T-helper 2 cell treated with Interferon-gamma antibody and Interleukin-4, amounts not matched to agents 5 μg/mL and 100 μg/mL, for 36 hours (primary cell): ENCODE measurements at regions not wholly inside any gene's neighbourhood (a gene's known extent, or its start where the extent isn't known, plus 50 kb on each side); places are given as distances from the start of the nearest gene placed in this dataset.

Source experiments
- DNase-seq: peaks from one replicate; pipeline ENCODE4 v3.0.0; 2021; ENCODE audit warnings: low spot score
- H3K27ac Mint-ChIP-seq: one replicate; pipeline ENCODE4 v1.8.0; 2021; ENCODE audit warnings: mild to moderate bottlenecking, mixed read lengths
- H3K27me3 Mint-ChIP-seq: one replicate; pipeline ENCODE4 v1.8.0; 2021; ENCODE audit warnings: low read depth, mixed read lengths
- H3K36me3 Mint-ChIP-seq: one replicate; pipeline ENCODE4 v1.8.0; 2021; ENCODE audit warnings: low read depth, mixed read lengths
- H3K4me1 Mint-ChIP-seq: one replicate; pipeline ENCODE4 v1.8.0; 2021; ENCODE audit warnings: low read depth, mixed read lengths
- H3K4me3 Mint-ChIP-seq: one replicate; pipeline ENCODE4 v1.8.0; 2022; ENCODE audit warnings: mild to moderate bottlenecking, moderate library complexity, mixed read lengths
- H3K9me3 Mint-ChIP-seq: one replicate; pipeline ENCODE4 v1.8.0; 2021; ENCODE audit warnings: mixed read lengths

DNA sequence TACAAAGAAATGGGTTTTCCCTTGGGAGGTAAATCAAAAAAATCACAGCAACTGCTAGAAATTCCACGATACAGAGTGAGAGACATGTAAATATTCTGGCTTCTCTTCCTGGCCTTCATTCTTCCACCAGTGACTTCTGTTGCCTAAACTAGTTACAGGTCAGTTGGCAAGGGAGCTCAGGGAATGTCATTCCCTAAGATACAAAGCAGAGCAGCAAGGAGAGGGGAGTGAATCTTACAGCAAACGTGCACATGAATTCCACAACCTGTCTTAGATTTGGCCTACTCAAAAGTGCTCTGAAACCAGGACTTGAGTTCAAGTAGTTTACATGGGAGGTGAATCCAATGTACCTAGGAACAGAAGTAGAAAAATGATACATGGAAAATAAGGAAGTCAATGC is 445.3 kb upstream of the LRRC7 start:
- H3K27ac Mint-ChIP-seq, result no peak overlapping the region
- no peak for DNase-seq

DNA sequence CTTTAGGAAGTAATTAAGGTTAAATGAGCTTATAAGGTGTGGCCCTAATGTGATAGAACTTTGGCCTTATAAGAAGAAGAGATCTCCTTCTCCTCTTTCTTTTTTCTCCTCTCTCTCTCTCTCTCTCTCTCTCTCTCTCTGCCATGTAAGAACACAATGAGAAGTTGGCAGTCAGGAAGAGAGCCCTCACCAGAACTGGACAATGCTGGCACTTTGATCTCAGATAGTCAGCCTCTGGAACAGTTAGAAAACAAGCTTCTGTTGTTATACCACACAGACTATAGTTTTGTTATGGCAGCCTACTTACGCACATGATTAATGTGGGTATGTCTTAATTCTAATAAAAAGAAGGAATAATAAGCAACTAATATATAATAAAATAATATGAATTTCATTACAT is 444.2 kb upstream of the LRRC7 start:
- Mint-ChIP-seq H3K9me3 (peaks cover 30% of the 10 kb centered on the region), H3K4me1 (no peaks in the 10 kb centered on the region), H3K4me3 (no peak overlapping the region), H3K36me3 (no peaks in the 10 kb centered on the region), H3K27me3 (no peaks in the 10 kb centered on the region), H3K27ac (no peak overlapping the region)
- no peak for DNase-seq

More for the DNA sequence above, 445.3 kb upstream of the LRRC7 start:
- Mint-ChIP-seq H3K4me1 (no peaks in the 10 kb centered on the region), H3K36me3 (no peaks in the 10 kb centered on the region), H3K4me3 (no peak overlapping the region), H3K9me3 (peaks cover 30% of the 10 kb centered on the region), H3K27me3 (no peaks in the 10 kb centered on the region)

DNA sequence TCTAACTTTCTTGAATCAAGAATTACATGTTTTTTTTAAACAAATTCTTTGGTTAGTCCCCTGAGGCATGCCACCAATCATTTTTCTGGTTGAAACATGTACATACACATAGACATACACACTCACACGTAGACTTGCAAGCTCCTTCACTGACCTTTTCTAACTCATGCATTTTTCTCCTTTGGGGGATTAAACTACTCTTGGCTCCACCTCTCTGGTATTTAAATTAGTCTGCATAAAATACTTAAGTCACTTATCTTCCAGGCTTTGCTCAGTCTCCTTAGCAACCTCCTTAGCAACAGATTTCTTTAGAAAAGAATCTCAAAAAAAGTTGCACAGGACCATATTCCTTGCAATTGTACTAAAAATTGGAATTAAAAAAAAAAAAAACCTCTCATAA is 440.9 kb upstream of the LRRC7 start:
- H3K4me1 Mint-ChIP-seq, result no peaks in the 10 kb centered on the region
- H3K9me3 Mint-ChIP-seq, result peaks cover 15% of the 10 kb centered on the region
- no peak for DNase-seq
- no peak overlapping the region for H3K27ac Mint-ChIP-seq
- no peaks in the 10 kb centered on the region for H3K36me3 Mint-ChIP-seq
- H3K27me3 Mint-ChIP-seq, result no peaks in the 10 kb centered on the region
- H3K4me3 Mint-ChIP-seq, result no peak overlapping the region

DNA sequence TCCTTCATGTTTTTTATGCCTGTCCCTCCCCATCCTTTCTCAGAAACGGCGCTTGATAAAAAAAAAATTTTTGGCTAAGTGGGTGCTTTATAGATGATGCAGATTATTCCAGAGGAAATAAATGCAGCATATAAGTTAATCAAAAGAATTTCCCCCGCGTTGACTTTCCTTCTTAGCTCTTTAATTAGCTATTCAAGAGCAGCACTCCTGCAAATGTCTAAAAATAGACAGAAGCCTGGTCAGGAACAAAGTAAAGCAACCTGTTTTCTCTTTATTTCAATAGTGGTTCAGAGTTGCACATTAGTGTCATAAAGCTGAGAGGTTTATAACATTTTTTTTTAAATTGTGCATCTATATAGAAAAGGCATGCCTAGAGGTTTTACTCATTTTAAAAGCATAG is 439.5 kb upstream of the LRRC7 start:
- H3K4me3 Mint-ChIP-seq, result no peak overlapping the region
- H3K36me3 Mint-ChIP-seq, result no peaks in the 10 kb centered on the region
- no peak for DNase-seq
- no peaks in the 10 kb centered on the region for H3K27me3 Mint-ChIP-seq
- H3K9me3 Mint-ChIP-seq, result peaks cover 9% of the 10 kb centered on the region
- no peak overlapping the region for H3K27ac Mint-ChIP-seq
- H3K4me1 Mint-ChIP-seq, result no peaks in the 10 kb centered on the region

DNA sequence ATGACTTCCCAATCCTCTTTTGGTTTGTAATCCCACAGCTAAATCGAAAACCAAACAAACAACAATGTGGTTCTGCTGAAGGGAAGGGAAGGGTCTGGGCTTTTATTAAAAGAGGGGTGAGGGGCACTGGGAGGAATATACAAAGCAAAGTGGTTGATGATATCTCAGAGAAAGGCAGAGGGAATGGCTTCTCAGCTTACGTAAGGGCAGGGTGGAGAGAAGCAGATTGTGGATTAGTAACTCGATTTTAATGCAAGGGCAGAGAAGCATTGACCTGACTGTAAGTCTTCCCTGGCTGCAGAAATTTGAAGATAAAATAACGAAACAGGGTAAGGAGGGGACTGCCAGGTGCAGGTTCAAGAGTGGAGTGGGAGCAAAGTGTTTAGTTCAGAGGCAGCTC is 438.2 kb upstream of the LRRC7 start:
- no peaks in the 10 kb centered on the region for H3K4me1 Mint-ChIP-seq

DNA sequence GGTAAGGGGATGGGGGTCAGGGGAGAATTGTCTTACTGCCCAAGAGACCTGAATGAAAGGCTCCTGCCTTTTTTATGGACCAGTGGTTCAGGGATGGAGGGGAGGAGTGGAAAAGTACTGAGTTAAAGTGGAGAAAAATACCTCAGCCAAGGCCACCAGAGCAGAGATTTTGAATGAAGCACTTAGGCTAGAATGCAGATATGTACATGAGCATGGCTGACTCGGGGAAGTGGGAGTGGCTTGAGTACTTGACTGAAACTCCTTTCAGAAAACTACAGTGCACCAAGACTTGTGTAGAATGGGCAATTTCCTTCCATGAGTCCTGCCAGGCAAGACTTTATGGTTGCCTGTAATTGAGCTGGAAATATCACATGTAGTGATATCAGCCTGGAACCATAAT is 429.6 kb upstream of the LRRC7 start:
- DNase-seq, result no peak
- Mint-ChIP-seq H3K27ac (no peak overlapping the region), H3K36me3 (no peaks in the 10 kb centered on the region), H3K9me3 (peaks cover 21% of the 10 kb centered on the region), H3K27me3 (no peaks in the 10 kb centered on the region), H3K4me3 (no peak overlapping the region), H3K4me1 (no peaks in the 10 kb centered on the region)

More for the DNA sequence above, 438.2 kb upstream of the LRRC7 start:
- Mint-ChIP-seq H3K27me3 (no peaks in the 10 kb centered on the region), H3K27ac (no peak overlapping the region), H3K4me3 (no peak overlapping the region), H3K36me3 (no peaks in the 10 kb centered on the region), H3K9me3 (peaks cover 9% of the 10 kb centered on the region)
- DNase-seq, result no peak

DNA sequence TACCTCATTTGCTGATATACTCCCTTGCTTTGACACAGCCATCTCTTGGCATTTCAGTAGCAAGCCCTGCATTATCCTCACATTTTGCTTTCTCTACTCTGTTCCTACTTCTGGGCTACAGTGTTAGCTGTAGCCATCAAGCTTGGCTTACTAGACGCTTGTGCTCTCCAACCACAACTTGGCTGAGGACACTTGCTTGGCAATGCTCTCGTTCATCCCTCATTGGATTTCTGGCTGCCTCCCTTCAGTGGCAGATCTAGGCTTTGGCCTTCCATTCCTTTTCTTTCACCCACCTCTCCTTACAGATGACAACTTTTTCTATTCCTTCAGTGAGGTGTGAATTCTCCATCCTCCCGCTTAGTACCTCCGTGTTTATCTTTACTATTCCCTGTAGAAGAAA is 428.7 kb upstream of the LRRC7 start:
- Mint-ChIP-seq H3K4me3 (no peak overlapping the region), H3K27ac (no peak overlapping the region)
- no peak for DNase-seq

DNA sequence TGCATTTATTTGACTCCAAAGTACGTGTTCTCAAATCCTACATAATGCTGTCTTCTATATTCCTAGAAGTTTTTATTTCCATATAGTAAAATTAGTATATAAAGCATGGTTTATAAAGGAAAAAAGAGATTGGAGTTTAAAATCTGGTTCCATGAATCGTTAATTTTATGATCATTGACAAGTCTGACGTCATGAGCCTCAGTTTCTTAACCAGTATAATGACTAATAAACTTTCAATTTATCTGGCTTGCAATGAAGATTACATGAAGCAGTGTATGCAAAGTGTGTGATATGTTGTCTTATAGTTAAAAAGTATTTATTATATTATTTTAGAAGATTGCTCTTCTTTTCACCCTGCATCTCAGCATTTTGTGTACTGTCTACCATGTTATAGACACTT is 421.4 kb upstream of the LRRC7 start:
- H3K4me1 Mint-ChIP-seq, result no peaks in the 10 kb centered on the region
- H3K27me3 Mint-ChIP-seq, result no peaks in the 10 kb centered on the region
- no peak for DNase-seq
- H3K27ac Mint-ChIP-seq, result no peak overlapping the region
- H3K36me3 Mint-ChIP-seq, result no peaks in the 10 kb centered on the region
- peaks cover 1% of the 10 kb centered on the region for H3K9me3 Mint-ChIP-seq
- no peak overlapping the region for H3K4me3 Mint-ChIP-seq

More for the DNA sequence above, 428.7 kb upstream of the LRRC7 start:
- Mint-ChIP-seq H3K36me3 (no peaks in the 10 kb centered on the region), H3K4me1 (no peaks in the 10 kb centered on the region), H3K9me3 (peaks cover 21% of the 10 kb centered on the region), H3K27me3 (no peaks in the 10 kb centered on the region)

DNA sequence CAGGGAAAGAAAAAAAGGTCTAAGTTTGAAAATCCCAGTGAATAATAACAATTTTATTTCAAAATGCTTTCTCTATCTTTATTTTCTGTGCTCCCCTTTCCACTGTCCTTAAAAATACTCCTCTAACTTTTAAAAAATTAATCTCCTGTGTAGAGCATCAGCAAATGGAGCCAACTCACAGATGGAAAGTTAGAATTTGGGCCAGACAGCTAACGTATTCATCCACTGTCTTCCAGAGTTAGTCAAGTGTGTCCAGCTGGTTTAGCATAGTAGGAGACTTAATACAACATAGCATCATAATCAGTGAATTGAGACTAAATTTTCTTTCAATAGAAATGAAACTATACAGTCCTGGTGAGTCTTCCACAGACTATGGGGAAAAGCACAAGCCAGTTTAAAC is 419.0 kb upstream of the LRRC7 start:
- H3K36me3 Mint-ChIP-seq, result no peaks in the 10 kb centered on the region
- H3K27ac Mint-ChIP-seq, result no peak overlapping the region
- H3K4me3 Mint-ChIP-seq, result no peak overlapping the region
- no peak for DNase-seq
- H3K4me1 Mint-ChIP-seq, result no peaks in the 10 kb centered on the region
- peaks cover 4% of the 10 kb centered on the region for H3K9me3 Mint-ChIP-seq
- no peaks in the 10 kb centered on the region for H3K27me3 Mint-ChIP-seq

DNA sequence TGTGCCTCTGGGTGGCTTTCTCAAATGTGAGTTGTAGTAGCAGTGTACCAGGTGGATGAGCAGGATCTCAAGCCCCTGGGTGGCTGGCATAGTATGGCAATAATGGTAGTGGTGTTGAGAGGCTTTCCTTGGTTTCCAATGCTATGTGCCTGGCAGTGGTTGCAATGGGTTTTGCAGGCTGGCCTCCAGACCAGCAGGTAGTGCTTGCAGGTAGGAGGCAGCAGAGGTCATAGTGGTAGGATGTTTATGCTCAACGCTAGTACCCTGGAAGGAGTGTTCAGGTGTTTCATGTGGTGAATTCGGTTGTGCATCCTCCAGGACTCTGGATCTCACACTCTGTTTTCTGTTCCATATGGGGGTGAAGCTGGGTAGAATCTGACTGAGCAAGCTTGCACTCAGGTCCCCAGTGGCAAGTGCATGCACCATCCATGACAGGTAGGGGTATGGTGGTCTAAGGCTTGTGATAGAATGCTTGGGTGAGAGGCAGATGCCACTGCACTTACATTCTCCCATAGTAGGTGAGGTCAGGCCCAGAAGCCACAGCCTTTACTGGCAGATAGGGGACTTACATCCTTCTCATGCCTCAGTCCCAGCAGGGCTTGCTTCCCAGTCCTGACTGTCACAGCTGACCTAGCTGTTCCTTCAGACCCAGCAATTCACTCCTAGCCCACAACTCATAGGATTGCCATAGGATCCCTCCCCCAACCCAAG is 410.5 kb upstream of the LRRC7 start:
- Mint-ChIP-seq H3K9me3 (peaks cover 10% of the 10 kb centered on the region), H3K27ac (no peak overlapping the region), H3K27me3 (no peaks in the 10 kb centered on the region), H3K36me3 (no peaks in the 10 kb centered on the region), H3K4me3 (no peak overlapping the region), H3K4me1 (no peaks in the 10 kb centered on the region)
- DNase-seq, result no peak

DNA sequence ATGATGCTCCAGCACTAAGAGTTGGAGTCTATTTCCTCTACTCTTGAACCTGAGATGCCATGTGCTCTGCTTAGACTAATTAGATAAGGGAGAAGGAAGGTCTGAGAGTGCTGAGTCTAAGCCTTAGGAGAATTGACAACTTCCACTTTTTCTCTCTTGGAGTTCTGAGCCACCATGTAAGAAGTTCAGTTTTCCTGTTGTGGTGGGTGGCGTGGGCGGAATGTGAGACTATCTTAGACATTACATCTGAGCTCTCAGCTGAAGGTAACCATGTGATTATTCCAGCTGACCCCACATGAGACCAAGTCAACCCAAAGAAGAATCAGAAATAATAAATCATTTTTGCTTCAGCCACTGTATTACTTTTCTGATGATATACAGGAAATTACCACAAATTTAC is 404.5 kb upstream of the LRRC7 start:
- no peak for DNase-seq
- no peaks in the 10 kb centered on the region for H3K27me3 Mint-ChIP-seq

DNA sequence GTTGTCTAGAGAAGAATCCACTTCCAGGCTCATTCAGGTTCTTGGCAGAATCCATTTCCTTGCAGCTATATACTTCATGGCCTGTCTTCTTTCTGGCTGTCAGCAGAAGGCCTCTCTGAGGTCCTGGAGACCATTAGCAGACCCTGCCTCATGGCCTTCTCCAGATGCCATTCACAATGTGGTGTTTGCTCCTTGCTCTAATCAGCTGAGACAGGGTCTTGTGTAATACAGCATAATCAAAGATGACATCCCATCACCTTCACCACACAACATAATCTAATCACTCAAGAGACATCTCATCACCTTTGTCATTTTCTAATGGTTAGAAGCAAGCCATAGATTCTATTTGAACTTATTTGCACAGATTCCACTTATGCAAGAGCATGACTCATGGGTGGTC is 403.9 kb upstream of the LRRC7 start:
- no peaks in the 10 kb centered on the region for H3K4me1 Mint-ChIP-seq
- H3K4me3 Mint-ChIP-seq, result no peak overlapping the region
- DNase-seq, result no peak
- H3K9me3 Mint-ChIP-seq, result peaks cover 18% of the 10 kb centered on the region
- H3K36me3 Mint-ChIP-seq, result no peaks in the 10 kb centered on the region
- H3K27ac Mint-ChIP-seq, result no peak overlapping the region
- no peaks in the 10 kb centered on the region for H3K27me3 Mint-ChIP-seq

More for the DNA sequence above, 404.5 kb upstream of the LRRC7 start:
- Mint-ChIP-seq H3K36me3 (no peaks in the 10 kb centered on the region), H3K4me3 (no peak overlapping the region), H3K27ac (no peak overlapping the region), H3K9me3 (peaks cover 17% of the 10 kb centered on the region), H3K4me1 (no peaks in the 10 kb centered on the region)

DNA sequence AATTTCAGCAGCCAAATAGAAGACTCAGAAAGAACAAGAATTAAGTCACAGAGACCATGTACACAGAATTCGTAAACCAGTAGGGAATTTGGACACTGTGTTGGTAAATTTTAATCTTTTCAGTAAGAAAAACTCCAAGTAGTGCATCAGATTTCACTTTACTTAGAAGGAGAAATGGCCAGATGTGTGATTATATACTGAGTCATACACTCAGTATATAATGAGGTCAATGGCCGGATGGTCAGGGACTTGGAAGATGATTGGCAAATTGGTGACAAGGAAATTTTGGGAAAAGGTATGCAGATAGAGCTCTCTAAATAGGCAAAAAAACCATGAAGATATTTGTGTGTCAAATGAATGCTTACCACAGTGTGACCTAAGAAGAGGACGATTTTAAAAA is 399.8 kb upstream of the LRRC7 start:
- no peak overlapping the region for H3K27ac Mint-ChIP-seq
- H3K4me3 Mint-ChIP-seq, result no peak overlapping the region
- H3K36me3 Mint-ChIP-seq, result no peaks in the 10 kb centered on the region
- H3K27me3 Mint-ChIP-seq, result no peaks in the 10 kb centered on the region
- DNase-seq, result no peak
- peaks cover 21% of the 10 kb centered on the region for H3K9me3 Mint-ChIP-seq
- H3K4me1 Mint-ChIP-seq, result no peaks in the 10 kb centered on the region

DNA sequence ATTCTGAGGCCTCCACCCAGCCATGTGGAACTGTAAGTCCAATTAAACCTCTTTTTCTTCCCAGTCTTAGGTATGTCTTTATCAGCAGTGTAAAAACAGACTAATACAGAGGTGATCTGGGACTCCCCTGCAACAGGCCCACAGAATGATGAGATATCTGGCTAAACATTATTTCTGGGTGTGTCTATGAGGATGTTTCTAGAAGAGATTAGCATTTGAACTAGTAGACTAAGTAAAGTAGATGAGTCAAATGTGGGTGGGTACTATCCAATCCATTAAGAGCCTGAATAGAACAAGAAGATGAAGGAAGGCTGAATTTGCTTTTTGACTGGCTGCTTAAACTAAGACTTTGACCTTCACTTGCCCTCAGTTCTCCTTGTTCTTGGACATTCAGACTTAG is 396.5 kb upstream of the LRRC7 start:
- Mint-ChIP-seq H3K27me3 (no peaks in the 10 kb centered on the region), H3K27ac (no peak overlapping the region), H3K36me3 (no peaks in the 10 kb centered on the region), H3K9me3 (peaks cover 24% of the 10 kb centered on the region), H3K4me1 (no peaks in the 10 kb centered on the region), H3K4me3 (no peak overlapping the region)
- DNase-seq, result no peak
